ENCODE measurements at regions not wholly inside any gene's neighbourhood (a gene's known extent, or its start where the extent isn't known, plus 50 kb on each side); places are given as distances from the start of the nearest gene placed in this dataset.

DNA sequence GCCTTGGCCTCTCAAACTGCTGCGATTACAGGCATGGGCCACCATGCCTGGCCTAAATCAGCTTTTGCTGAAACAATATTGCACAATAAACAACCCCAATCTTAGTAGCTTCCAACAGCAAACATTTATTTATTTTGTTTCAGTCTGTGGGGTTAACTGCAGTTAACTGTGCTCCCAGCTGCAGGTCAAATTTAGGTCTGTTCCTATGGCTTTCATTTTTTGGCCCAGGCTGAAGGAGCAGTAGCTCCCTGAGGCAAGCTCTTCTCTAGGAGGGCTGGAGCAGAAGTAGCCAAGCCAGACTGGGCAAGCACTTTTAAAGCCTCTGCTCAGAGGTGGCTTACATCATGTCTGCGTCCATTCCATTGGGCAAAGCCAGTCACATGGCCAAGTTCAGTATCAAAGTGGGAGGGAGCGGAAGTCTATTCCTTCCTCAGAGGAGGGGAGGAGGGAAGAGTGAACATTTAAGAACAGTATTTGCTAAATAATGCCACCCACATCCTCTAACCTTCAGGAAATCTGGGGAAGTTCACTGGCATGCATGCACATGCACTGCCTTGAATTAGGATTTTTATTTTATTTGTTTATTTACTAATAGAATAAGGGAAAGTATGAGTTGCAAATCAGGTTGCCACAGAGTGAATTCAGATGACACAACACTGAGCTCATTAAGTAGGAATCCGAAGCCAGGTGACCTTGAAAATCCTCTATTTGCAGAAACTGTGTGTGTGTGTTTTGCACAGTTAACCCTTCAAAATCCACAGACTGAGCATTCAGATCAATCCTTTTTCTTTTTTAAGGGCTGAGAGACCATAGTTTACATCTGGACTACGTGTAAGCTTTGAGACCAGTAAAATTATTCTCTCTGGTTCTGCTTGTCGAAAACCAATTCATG is 122.0 kb upstream of the SEL1L start:
- Histone ChIP-seq H3K9ac (ENCODE audit: low read depth in 2 of 2, low read length in 2 of 2) (no peak overlapping the region), H3K27me3 (no peaks in the 10 kb centered on the region), H3K9me3 (no peaks in the 10 kb centered on the region), H3K27ac (no peak overlapping the region), H3K36me3 (no peaks in the 10 kb centered on the region), H3K4me3 (no peak overlapping the region), H3K4me1 (no peaks in the 10 kb centered on the region)
- TF ChIP-seq CTCF (IDR thresholded peaks at IDR 0.05): no peak
- no peak for DNase-seq
- intact Hi-C loops (cut with DNase I): no loop called here

DNA sequence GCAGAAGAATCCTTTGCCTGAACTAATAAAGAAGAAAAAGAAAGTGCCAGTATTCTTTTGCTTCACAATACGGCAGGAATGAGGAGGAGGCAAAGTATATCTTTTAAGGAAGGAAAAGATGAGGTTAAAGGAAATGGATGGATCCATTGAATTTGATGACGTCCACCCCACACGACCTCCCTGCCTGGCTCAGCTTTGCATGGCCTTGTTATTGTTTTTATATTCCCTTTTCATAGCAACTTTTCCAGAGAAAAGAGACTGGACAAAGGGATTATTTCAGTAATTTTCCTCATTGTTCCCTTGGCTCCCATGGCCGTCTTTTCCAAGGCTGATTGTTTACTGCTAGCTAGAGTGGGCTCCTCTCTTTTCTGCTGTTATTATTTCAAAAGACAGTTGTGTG is 123.2 kb upstream of the SEL1L start:
- no peaks in the 10 kb centered on the region for H3K27me3 ChIP-seq
- no peak overlapping the region for H3K27ac ChIP-seq
- no peaks in the 10 kb centered on the region for H3K36me3 ChIP-seq
- intact Hi-C loops (cut with DNase I): no loop called here
- H3K4me1 ChIP-seq: no peaks in the 10 kb centered on the region
- H3K9me3 ChIP-seq: no peaks in the 10 kb centered on the region
- no peak for DNase-seq
- H3K4me3 ChIP-seq: no peak overlapping the region
- TF ChIP-seq CTCF (IDR thresholded peaks at IDR 0.05): no peak
- no peak overlapping the region for H3K9ac ChIP-seq (ENCODE audit: low read depth in 2 of 2, low read length in 2 of 2)

GRCh38 chr14:81662066-81662465 is 128.4 kb upstream of the SEL1L start:
- Histone ChIP-seq H3K9me3 (no peaks in the 10 kb centered on the region), H3K27me3 (no peaks in the 10 kb centered on the region), H3K27ac (no peak overlapping the region), H3K36me3 (no peaks in the 10 kb centered on the region), H3K4me3 (no peak overlapping the region), H3K4me1 (no peaks in the 10 kb centered on the region), H3K9ac (ENCODE audit: low read depth in 2 of 2, low read length in 2 of 2) (no peak overlapping the region)
- no peak for DNase-seq
- intact Hi-C loops (cut with DNase I): no loop called here
- TF ChIP-seq CTCF (IDR thresholded peaks at IDR 0.05): no peak

GRCh38 chr14:81662570-81663197 is 129.0 kb upstream of the SEL1L start:
- Histone ChIP-seq H3K27me3 (no peaks in the 10 kb centered on the region), H3K4me1 (no peaks in the 10 kb centered on the region), H3K36me3 (no peaks in the 10 kb centered on the region), H3K4me3 (no peak overlapping the region), H3K9ac (ENCODE audit: low read depth in 2 of 2, low read length in 2 of 2) (no peak overlapping the region), H3K9me3 (no peaks in the 10 kb centered on the region), H3K27ac (no peak overlapping the region)
- intact Hi-C loops (cut with DNase I): no loop called here
- no peak for TF ChIP-seq CTCF (IDR thresholded peaks at IDR 0.05)
- DNase-seq: no peak

DNA sequence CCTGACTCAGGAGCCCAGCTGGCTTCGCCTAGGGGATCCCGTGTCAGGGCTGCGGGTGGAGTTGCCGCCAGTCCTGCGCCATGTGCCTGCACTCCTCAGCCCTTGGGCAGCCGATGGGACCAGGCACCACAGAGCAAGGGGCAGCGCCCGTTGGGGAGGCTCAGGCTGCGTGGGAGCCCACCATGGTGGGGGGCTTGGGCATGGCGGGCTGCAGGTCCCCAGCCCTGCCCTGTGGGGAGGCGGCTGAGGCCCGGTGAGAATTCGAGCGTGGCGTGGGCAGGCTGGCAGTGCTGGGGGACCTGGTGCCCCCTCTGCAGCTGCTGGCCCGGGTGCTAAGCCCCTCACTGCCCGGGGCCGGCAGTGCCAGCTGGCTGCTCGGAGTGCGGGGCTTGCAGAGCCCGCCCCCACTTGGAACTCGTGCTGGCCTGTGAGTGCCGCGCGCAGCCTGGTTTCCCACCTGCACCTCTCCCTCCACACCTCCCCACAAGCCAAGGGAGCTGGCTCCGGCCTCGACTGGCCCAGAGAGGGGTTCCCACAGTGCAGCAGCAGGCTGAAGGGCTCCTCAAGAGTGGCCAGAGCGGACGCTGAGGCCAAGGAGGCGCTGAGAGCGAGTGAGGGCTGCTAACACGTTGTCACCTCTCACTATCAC is 135.1 kb upstream of the SEL1L start:
- Histone ChIP-seq H3K36me3 (no peaks in the 10 kb centered on the region), H3K27me3 (no peaks in the 10 kb centered on the region), H3K9me3 (no peaks in the 10 kb centered on the region), H3K9ac (ENCODE audit: low read depth in 2 of 2, low read length in 2 of 2) (no peak overlapping the region), H3K4me3 (no peak overlapping the region), H3K4me1 (no peaks in the 10 kb centered on the region), H3K27ac (no peak overlapping the region)
- intact Hi-C loops (cut with DNase I): no loop called here
- TF ChIP-seq CTCF (IDR thresholded peaks at IDR 0.05): no peak
- DNase-seq: no peak
